ENCODE measurements at regions not wholly inside any gene's neighbourhood (a gene's known extent, or its start where the extent isn't known, plus 50 kb on each side); places are given as distances from the start of the nearest gene placed in this dataset.

GRCh38 chr2:187815113-187815512 is 260.9 kb upstream of the TFPI start:
- H3K9me3 Mint-ChIP-seq = peaks cover 9% of the 10 kb centered on the region
- H3K36me3 Mint-ChIP-seq (ENCODE audit: low read depth) = no peaks in the 10 kb centered on the region
- no peaks in the 10 kb centered on the region for H3K27me3 Mint-ChIP-seq

DNA sequence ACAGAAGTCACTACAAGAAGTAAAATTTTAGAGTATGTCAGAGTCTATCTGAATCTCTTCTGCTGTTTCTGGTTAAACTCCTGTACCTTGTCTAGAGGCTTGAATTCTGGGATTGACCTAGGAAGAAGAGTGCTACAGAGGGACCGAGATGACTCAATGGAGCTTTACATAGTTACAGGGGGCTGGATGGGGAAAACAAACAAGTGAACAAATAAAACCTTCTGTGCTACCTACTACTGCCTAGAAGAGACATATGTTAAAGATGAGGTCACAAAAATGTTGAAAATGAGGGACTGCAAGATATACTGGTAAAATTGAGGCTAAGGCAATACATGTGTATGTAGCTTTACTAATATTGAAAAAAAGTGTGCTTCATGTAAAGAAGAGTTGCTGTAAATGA is 265.4 kb upstream of the TFPI start:
- DNase-seq (no peak), ATAC-seq (ENCODE audit: low read depth) (no peak)
- no peak for TF ChIP-seq CTCF (IDR thresholded peaks at IDR 0.05)
- POLR2A ChIA-PET = no interaction called here
- CTCF ChIA-PET = no interaction called here
- Mint-ChIP-seq H3K27me3 (no peaks in the 10 kb centered on the region), H3K27ac (no peak overlapping the region), H3K4me1 (no peaks in the 10 kb centered on the region), H3K36me3 (ENCODE audit: low read depth) (no peaks in the 10 kb centered on the region), H3K4me3 (no peak overlapping the region), H3K9me3 (peaks cover 5% of the 10 kb centered on the region)
- intact Hi-C loops (cut with micrococcal nuclease) = no loop called here

More at GRCh38 chr2:187815113-187815512, 260.9 kb upstream of the TFPI start:
- ATAC-seq (ENCODE audit: low read depth) (no peak), DNase-seq (no peak)
- ChIA-PET CTCF (no interaction called here), POLR2A (no interaction called here)
- Mint-ChIP-seq H3K4me3 (no peak overlapping the region), H3K27ac (no peak overlapping the region), H3K4me1 (no peaks in the 10 kb centered on the region)
- intact Hi-C loops (cut with micrococcal nuclease) = no loop called here
- TF ChIP-seq CTCF (IDR thresholded peaks at IDR 0.05) = no peak

DNA sequence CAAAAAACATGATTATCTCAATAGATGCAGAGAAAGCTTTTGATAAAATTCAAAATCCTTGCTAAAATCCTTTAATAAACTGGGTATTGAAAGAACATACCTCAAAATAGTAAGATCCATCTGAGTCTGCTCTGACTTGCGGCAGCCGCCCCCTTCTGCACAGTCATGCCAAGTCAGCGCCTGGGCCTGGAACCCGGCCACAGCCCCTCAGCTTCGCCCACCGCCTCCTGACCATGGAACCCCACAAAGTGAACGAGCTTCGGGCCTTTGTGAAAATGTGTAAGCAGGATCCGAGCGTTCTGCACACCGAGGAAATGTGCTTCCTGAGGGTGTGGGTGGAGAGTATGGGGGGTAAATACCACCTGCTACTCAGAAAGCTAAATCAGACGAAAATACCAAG is 270.9 kb upstream of the TFPI start:
- H3K4me1 Mint-ChIP-seq = no peaks in the 10 kb centered on the region
- ChIA-PET CTCF (no interaction called here), POLR2A (no interaction called here)
- no peak for TF ChIP-seq CTCF (IDR thresholded peaks at IDR 0.05)
- H3K36me3 Mint-ChIP-seq (ENCODE audit: low read depth) = no peaks in the 10 kb centered on the region
- peaks cover 12% of the 10 kb centered on the region for H3K9me3 Mint-ChIP-seq
- DNase-seq = no peak
- no peaks in the 10 kb centered on the region for H3K27me3 Mint-ChIP-seq
- no peak for ATAC-seq (ENCODE audit: low read depth)
- H3K4me3 Mint-ChIP-seq = no peak overlapping the region
- intact Hi-C loops (cut with micrococcal nuclease) = no loop called here
- no peak overlapping the region for H3K27ac Mint-ChIP-seq

- no peak for TF ChIP-seq CTCF (IDR thresholded peaks at IDR 0.05)
- H3K9me3 Mint-ChIP-seq = peaks cover 12% of the 10 kb centered on the region
- no peaks in the 10 kb centered on the region for H3K36me3 Mint-ChIP-seq (ENCODE audit: low read depth)
- ChIA-PET CTCF (no interaction called here), POLR2A (no interaction called here)
- no peaks in the 10 kb centered on the region for H3K4me1 Mint-ChIP-seq
- DNase-seq (no peak), ATAC-seq (ENCODE audit: low read depth) (no peak)
- no peak overlapping the region for H3K4me3 Mint-ChIP-seq
- no peak overlapping the region for H3K27ac Mint-ChIP-seq
- intact Hi-C loops (cut with micrococcal nuclease) = no loop called here
- no peaks in the 10 kb centered on the region for H3K27me3 Mint-ChIP-seq
These were observed 271.8 kb upstream of the TFPI start for GRCh38 chr2:187826023-187826422.

- H3K4me3 Mint-ChIP-seq = no peak overlapping the region
- intact Hi-C loops (cut with micrococcal nuclease) = no loop called here
- CTCF ChIA-PET = no interaction called here
These were observed 280.6 kb upstream of the TFPI start for GRCh38 chr2:187834787-187835186.

More at GRCh38 chr2:187834787-187835186, 280.6 kb upstream of the TFPI start:
- DNase-seq (no peak), ATAC-seq (ENCODE audit: low read depth) (no peak)
- TF ChIP-seq CTCF (IDR thresholded peaks at IDR 0.05) = no peak
- POLR2A ChIA-PET = no interaction called here
- no peaks in the 10 kb centered on the region for H3K27me3 Mint-ChIP-seq
- H3K27ac Mint-ChIP-seq = no peak overlapping the region
- H3K9me3 Mint-ChIP-seq = no peaks in the 10 kb centered on the region
- H3K4me1 Mint-ChIP-seq = no peaks in the 10 kb centered on the region
- no peaks in the 10 kb centered on the region for H3K36me3 Mint-ChIP-seq (ENCODE audit: low read depth)
